ENCODE measurements at regions not wholly inside any gene's neighbourhood (a gene's known extent, or its start where the extent isn't known, plus 50 kb on each side); places are given as distances from the start of the nearest gene placed in this dataset.

DNA sequence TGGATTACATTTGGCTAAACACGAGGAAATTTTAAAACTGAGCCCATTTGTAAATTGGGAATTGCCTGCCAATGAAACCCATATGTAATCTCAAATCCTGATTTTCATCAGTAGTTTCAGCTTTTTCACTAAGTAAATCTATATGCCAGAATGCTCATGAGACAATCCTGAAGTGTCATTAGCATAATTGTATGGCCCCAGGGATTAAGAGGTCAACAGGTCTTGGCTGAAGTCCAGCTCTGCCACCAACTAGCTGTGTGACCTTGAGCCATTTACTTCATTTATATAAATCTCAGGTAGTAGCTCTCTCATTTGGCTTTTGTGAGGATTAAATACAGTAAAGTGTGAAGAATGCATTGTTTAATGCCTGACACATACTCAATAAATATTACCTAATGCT lies 320.5 kb upstream of the EMCN start:
- Histone ChIP-seq H3K4me3 (no peak overlapping the region), H3K4me1 (no peaks in the 10 kb centered on the region), H3K27ac (no peak overlapping the region), H3K27me3 (no peaks in the 10 kb centered on the region), H3K9me3 (no peaks in the 10 kb centered on the region), H3K36me3 (no peaks in the 10 kb centered on the region)
- TF ChIP-seq, protein P1, sequence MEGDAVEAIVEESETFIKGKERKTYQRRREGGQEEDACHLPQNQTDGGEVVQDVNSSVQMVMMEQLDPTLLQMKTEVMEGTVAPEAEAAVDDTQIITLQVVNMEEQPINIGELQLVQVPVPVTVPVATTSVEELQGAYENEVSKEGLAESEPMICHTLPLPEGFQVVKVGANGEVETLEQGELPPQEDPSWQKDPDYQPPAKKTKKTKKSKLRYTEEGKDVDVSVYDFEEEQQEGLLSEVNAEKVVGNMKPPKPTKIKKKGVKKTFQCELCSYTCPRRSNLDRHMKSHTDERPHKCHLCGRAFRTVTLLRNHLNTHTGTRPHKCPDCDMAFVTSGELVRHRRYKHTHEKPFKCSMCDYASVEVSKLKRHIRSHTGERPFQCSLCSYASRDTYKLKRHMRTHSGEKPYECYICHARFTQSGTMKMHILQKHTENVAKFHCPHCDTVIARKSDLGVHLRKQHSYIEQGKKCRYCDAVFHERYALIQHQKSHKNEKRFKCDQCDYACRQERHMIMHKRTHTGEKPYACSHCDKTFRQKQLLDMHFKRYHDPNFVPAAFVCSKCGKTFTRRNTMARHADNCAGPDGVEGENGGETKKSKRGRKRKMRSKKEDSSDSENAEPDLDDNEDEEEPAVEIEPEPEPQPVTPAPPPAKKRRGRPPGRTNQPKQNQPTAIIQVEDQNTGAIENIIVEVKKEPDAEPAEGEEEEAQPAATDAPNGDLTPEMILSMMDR (IDR thresholded peaks at IDR 0.05), result no peak
- TF ChIP-seq POLR2A (IDR thresholded peaks at IDR 0.05), result no peak
- WGBS, 2 donors, result 63 to 64% methylated on average over 1 of the region's 1 CpG
- DNase-seq, result no peak
- intact Hi-C loops (cut with DNase I), result no loop called here

DNA sequence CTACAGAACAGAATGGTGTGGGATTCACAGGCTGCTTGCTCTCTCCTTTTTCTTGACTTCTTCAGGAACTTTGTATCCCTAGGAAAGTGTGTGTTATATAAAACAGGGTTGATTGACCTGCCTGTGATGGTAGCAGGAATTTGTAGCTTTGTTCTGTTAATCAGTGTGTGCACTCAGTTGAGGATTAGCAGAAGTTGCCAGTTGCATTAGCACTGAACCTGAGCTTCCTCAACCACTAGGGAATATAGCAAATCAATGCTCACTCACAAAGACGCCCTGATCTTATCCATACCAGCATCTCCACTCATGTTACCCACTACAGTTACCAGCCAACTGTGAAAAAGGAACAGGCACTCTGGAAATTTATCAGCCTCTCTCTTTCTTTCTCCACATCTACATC lies 319.1 kb upstream of the EMCN start:
- H3K27me3 ChIP-seq, result no peaks in the 10 kb centered on the region
- H3K9me3 ChIP-seq, result no peaks in the 10 kb centered on the region
- H3K36me3 ChIP-seq, result no peaks in the 10 kb centered on the region
- intact Hi-C loops (cut with DNase I), result no loop called here
- H3K4me3 ChIP-seq, result no peak overlapping the region
- 75 to 88% methylated on average over 1 of the region's 1 CpG for WGBS, 2 donors
- DNase-seq, result no peak
- no peaks in the 10 kb centered on the region for H3K4me1 ChIP-seq
- H3K27ac ChIP-seq, result no peak overlapping the region
- TF ChIP-seq POLR2A (IDR thresholded peaks at IDR 0.05), result no peak
- TF ChIP-seq, protein P1 (IDR thresholded peaks at IDR 0.05), result no peak

DNA sequence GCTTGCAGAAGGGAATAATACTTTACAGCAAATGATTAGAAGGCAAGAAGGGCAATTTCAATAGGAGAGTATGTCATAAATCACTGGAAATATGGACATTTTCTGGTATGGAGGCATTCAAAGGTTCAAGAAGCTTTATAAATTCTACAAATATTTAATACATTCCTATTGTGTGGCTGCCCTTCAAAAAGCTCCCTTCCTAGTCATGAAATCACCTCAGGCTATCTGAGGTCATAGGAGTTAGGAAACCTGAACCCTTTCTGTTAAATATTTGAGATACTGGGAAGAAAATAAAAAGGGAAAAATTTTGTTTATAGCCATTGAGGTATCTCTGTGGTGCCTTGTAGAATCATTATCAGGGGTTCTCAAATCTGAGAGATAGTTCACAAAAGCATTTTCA lies 316.8 kb upstream of the EMCN start:
- H3K4me3 ChIP-seq, result no peak overlapping the region
- TF ChIP-seq, protein P1 (IDR thresholded peaks at IDR 0.05), result no peak
- no peak overlapping the region for H3K27ac ChIP-seq
- no peaks in the 10 kb centered on the region for H3K4me1 ChIP-seq
- no peaks in the 10 kb centered on the region for H3K27me3 ChIP-seq
- no peak for DNase-seq
- intact Hi-C loops (cut with DNase I), result no loop called here
- no peaks in the 10 kb centered on the region for H3K9me3 ChIP-seq
- H3K36me3 ChIP-seq, result no peaks in the 10 kb centered on the region

DNA sequence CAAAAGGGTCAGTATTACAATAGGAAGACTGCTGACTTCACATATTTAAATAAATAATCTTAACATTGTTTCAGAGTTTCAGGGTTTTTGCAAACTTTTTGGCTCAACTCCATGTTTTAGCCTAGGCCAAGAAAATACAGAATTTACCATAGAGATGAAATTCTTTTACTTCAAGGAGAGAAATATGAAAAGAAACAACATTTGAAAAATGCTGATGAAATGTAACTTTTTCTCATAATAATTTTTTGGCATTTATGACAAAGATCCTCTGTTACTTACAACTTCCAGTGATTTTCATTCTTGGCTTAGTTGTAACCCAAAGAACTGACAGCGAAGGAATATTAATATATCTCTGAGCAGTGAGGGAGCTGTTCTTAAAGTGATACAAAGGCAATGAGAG lies 316.1 kb upstream of the EMCN start:
- Histone ChIP-seq H3K36me3 (no peaks in the 10 kb centered on the region), H3K4me1 (no peaks in the 10 kb centered on the region), H3K9me3 (no peaks in the 10 kb centered on the region), H3K27ac (no peak overlapping the region), H3K27me3 (no peaks in the 10 kb centered on the region), H3K4me3 (no peak overlapping the region)
- TF ChIP-seq, protein P1 (IDR thresholded peaks at IDR 0.05), result no peak
- no peak for TF ChIP-seq POLR2A (IDR thresholded peaks at IDR 0.05)
- no peak for DNase-seq
- WGBS, 2 donors, result 67 to 71% methylated on average over 1 of the region's 1 CpG
- intact Hi-C loops (cut with DNase I), result no loop called here

DNA sequence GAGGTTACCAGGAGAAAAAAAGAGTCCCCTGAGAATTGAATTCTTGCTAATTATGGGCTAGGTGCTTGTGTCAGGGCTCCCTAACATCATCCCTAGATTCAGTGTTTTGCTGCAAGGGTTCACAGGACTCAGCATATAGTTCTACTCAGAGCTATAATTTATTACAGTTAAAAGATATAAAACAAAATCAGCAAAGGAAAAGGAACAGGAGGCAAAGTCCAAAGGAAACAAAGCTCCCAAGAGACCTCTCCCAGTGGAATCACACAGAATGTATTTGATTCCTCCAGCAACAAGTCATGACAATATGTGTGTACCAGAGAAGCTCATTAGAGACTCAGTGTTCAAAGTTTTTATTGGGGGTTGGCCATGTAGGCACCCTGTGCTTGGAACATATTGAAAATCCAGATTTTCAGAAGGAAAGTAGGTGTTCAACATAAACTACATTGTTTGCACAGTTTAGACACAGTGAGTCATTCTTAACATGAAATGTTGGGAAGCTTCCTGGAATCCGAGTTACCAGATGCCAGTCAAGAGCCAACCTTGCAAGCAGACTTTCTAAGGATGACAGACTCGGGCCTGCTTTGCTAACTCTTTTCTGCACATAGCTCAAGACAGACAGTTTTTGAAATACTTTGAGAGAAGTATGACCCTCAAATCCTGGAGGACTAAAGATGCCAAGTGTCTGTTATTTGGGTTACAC lies 311.3 kb upstream of the EMCN start:
- no peaks in the 10 kb centered on the region for H3K4me1 ChIP-seq
- no peaks in the 10 kb centered on the region for H3K9me3 ChIP-seq
- no peak overlapping the region for H3K27ac ChIP-seq
- no peak for DNase-seq
- intact Hi-C loops (cut with DNase I), result no loop called here
- no peaks in the 10 kb centered on the region for H3K27me3 ChIP-seq
- TF ChIP-seq, protein P1 (IDR thresholded peaks at IDR 0.05), result no peak
- TF ChIP-seq POLR2A (IDR thresholded peaks at IDR 0.05), result no peak
- 34 to 71% methylated on average over 1 to 2 of the region's 2 CpGs for WGBS, 2 donors
- no peaks in the 10 kb centered on the region for H3K36me3 ChIP-seq
- H3K4me3 ChIP-seq, result no peak overlapping the region
